HFFc6 (cell line): ENCODE measurements at regions not wholly inside any gene's neighbourhood (a gene's known extent, or its start where the extent isn't known, plus 50 kb on each side); places are given as distances from the start of the nearest gene placed in this dataset.

Experiments
- DNase-seq: peaks from one replicate; pipeline ENCODE4 v3.0.0-alpha.2; 2018
- H3K27ac Mint-ChIP-seq: 2 replicates; pipeline ENCODE4 v1.8.0; 2020; ENCODE audit warnings: mild to moderate bottlenecking, mixed read lengths
- H3K27me3 Mint-ChIP-seq: 2 replicates; pipeline ENCODE4 v1.8.0; 2021; ENCODE audit warnings: mild to moderate bottlenecking, moderate library complexity, mixed read lengths; ENCODE audit not compliant: insufficient read depth
- H3K36me3 Mint-ChIP-seq: 2 replicates; pipeline ENCODE4 v1.8.0; 2021; ENCODE audit warnings: low read depth, mixed read lengths
- H3K4me1 Mint-ChIP-seq: 2 replicates; pipeline ENCODE4 v1.8.0; 2020; ENCODE audit warnings: low read depth, mixed read lengths
- H3K4me3 Mint-ChIP-seq: 2 replicates; pipeline ENCODE4 v1.8.0; 2020; ENCODE audit warnings: mild to moderate bottlenecking, moderate library complexity, mixed read lengths
- H3K9me3 Mint-ChIP-seq: 2 replicates; pipeline ENCODE4 v1.8.0; 2020; ENCODE audit warnings: mild to moderate bottlenecking, mixed read lengths
- TF ChIP-seq, protein P1 (sequence below): fragments of 200-600 bp; sonication (generic); IDR thresholded peaks from 2 replicates; pipeline ENCODE4 v1.5.0; 2021; ENCODE audit warnings: antibody characterized with exemption, mild to moderate bottlenecking

DNA sequence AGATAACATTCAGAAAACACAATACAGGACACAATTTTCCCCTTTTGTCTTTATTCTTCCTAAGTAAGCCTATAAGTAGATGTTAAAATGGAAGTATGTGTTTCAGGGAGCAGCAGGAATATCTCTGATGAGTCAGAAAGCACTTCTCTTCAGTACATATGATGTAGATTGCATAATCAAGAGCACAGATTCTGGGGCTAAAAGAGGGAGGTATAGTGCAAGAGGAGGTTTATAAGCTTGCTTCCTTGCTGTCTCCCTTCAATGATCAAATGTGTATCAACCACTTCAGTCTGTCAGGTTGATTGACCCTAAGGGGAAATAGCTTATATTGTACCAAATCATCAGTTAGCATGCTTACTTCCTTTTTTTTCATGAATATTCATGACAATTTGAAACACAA lies 822.8 kb downstream of the BRINP3 start:
- Mint-ChIP-seq H3K4me3 (no peak overlapping the region), H3K4me1 (no peaks in the 10 kb centered on the region), H3K27ac (no peak overlapping the region), H3K36me3 (no peaks in the 10 kb centered on the region), H3K27me3 (no peaks in the 10 kb centered on the region), H3K9me3 (peaks cover 28% of the 10 kb centered on the region)
- no peak for DNase-seq
- TF ChIP-seq, protein P1, sequence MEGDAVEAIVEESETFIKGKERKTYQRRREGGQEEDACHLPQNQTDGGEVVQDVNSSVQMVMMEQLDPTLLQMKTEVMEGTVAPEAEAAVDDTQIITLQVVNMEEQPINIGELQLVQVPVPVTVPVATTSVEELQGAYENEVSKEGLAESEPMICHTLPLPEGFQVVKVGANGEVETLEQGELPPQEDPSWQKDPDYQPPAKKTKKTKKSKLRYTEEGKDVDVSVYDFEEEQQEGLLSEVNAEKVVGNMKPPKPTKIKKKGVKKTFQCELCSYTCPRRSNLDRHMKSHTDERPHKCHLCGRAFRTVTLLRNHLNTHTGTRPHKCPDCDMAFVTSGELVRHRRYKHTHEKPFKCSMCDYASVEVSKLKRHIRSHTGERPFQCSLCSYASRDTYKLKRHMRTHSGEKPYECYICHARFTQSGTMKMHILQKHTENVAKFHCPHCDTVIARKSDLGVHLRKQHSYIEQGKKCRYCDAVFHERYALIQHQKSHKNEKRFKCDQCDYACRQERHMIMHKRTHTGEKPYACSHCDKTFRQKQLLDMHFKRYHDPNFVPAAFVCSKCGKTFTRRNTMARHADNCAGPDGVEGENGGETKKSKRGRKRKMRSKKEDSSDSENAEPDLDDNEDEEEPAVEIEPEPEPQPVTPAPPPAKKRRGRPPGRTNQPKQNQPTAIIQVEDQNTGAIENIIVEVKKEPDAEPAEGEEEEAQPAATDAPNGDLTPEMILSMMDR: no peak

DNA sequence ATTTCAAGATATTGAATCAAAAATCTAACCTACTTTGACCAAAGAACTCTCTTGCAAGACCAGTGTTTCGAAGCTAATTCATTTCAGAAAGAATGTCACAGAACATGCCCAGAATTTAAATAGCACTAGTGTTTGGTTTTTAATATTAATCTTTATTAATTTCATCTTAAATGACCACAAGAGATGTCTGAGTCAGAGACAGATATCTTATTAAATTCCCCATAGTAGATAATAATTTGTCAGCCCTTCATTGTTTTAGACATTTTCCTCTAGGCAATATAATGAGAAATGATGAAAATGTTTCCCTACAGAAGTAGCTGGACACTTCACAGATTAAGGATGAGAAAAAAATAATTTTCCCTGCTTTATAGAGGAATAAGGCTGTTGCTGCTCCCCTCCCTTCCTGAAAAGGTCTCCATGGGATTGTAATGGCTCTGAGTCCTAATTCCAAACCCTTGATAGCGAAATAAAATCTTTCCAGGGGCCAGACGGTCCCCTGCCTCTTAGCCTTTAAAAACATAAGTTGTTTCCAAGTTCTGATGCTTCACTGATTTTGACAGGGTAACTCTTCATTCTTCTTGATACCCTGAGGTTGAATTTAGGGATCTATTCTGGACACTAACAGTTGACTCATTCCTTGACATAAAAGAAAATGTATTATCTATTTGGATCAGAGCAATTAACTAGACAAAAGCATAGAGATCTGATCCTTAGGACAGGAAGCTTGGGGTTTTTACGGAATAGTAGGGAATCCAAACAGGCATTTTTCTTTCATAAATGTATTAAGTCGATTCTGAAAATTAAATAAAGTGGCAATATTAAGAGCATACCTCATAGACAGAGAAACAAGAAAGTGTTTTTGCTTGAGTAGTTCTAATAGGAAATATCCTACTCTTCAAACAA lies 820.8 kb downstream of the BRINP3 start:
- Mint-ChIP-seq H3K4me1 (no peaks in the 10 kb centered on the region), H3K27ac (no peak overlapping the region), H3K9me3 (peaks cover 19% of the 10 kb centered on the region), H3K4me3 (no peak overlapping the region), H3K27me3 (no peaks in the 10 kb centered on the region), H3K36me3 (no peaks in the 10 kb centered on the region)
- DNase-seq: no peak
- TF ChIP-seq, protein P1: no peak

DNA sequence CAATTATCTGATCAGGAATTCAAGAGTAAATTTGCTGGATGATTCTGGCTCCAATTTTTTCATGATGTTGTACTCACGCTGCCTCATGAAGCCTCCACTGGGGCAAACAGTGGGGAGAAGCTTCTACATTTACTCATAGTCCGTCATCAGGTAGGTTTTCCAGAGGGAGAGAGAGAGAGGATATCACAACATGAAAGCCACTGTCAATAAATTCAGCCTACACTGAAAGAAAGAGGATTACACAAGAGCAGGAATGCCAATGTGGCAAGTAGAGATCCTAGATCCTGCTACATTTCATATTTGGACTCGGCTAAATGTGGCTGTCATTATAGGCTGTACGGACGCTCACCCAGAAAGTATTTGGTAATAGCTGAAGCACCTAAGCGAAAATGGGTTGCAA lies 819.9 kb downstream of the BRINP3 start:
- H3K4me3 Mint-ChIP-seq: no peak overlapping the region
- no peak for DNase-seq
- no peaks in the 10 kb centered on the region; the same call in 1 of the 2 replicates for H3K27me3 Mint-ChIP-seq
- H3K4me1 Mint-ChIP-seq: no peaks in the 10 kb centered on the region
- peaks cover 23% of the 10 kb centered on the region for H3K9me3 Mint-ChIP-seq
- TF ChIP-seq, protein P1: no peak
- no peak overlapping the region for H3K27ac Mint-ChIP-seq
- no peaks in the 10 kb centered on the region for H3K36me3 Mint-ChIP-seq

DNA sequence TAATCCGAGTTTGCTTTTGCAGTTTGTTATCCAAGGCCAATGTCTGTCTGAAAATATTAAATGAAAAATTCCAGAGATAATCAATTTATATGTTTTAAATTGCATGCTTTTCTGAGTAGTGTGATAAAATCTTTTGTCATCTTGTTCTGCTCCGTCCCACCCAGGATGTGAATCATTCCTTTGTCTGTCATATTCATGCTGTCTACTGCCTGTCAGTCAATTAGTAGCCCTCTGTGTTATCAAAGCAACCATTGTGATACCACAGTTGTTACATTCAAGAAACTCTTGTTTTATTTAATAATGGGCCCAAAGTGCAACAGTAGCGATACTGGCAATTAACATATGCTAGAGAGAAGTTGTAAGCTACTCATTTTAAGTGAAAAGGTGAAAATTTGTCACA lies 819.3 kb downstream of the BRINP3 start:
- no peaks in the 10 kb centered on the region for H3K36me3 Mint-ChIP-seq
- no peak for DNase-seq
- no peak overlapping the region for H3K27ac Mint-ChIP-seq
- TF ChIP-seq, protein P1: no peak
- H3K4me3 Mint-ChIP-seq: no peak overlapping the region
- H3K9me3 Mint-ChIP-seq: peaks cover 23% of the 10 kb centered on the region
- H3K4me1 Mint-ChIP-seq: no peaks in the 10 kb centered on the region
- H3K27me3 Mint-ChIP-seq: no peaks in the 10 kb centered on the region; the same call in 1 of the 2 replicates

DNA sequence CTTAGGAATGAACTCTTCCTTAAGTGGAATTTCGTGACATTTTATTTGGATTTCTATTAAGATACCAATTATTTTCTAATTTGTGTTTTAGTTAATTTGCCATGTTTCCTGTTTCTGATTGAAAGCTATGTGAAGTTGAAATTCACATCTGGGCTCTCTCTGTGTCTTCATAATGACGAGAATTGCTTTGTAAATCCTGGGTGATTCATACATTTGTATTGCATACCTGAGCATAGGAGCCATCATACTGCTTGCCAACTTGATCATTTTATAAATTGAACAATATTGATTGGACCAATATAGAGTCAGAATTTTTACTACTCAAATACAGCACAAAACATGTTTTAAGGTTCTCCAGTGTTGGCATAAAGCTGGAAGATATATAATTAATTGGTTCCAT lies 817.9 kb downstream of the BRINP3 start:
- no peak overlapping the region for H3K4me3 Mint-ChIP-seq
- H3K27ac Mint-ChIP-seq: no peak overlapping the region
- no peaks in the 10 kb centered on the region; the same call in 1 of the 2 replicates for H3K27me3 Mint-ChIP-seq
- peaks cover 11% of the 10 kb centered on the region; the same call in 1 of the 2 replicates for H3K9me3 Mint-ChIP-seq
- no peaks in the 10 kb centered on the region for H3K4me1 Mint-ChIP-seq
- DNase-seq: no peak
- H3K36me3 Mint-ChIP-seq: no peaks in the 10 kb centered on the region
- TF ChIP-seq, protein P1: no peak
